Fibroblast of the aortic adventitia (primary cell): ENCODE measurements at regions not wholly inside any gene's neighbourhood (a gene's known extent, or its start where the extent isn't known, plus 50 kb on each side); places are given as distances from the start of the nearest gene placed in this dataset.
"Not testable (repeated sequence)": the region's sequence is repeated elsewhere in the genome, so short reads cannot be mapped to it uniquely, and the experiment has no call there.

Source experiments
- DNase-seq: peaks from one replicate; pipeline ENCODE4 v3.0.0-alpha.2; 2010; ENCODE audit warnings: low read depth
- H3K4me3 ChIP-seq: 2 replicates; pipeline ENCODE4 v1.5.1; 2011; ENCODE audit warnings: low read depth, mild to moderate bottlenecking, control low read depth, low read length, moderate library complexity
- TF ChIP-seq, protein P1 (sequence below): IDR thresholded peaks from 2 replicates; pipeline ENCODE4 v1.5.1; 2011; ENCODE audit warnings: mild to moderate bottlenecking, low read length, control low read depth, inconsistent platforms; ENCODE audit not compliant: insufficient read depth

DNA sequence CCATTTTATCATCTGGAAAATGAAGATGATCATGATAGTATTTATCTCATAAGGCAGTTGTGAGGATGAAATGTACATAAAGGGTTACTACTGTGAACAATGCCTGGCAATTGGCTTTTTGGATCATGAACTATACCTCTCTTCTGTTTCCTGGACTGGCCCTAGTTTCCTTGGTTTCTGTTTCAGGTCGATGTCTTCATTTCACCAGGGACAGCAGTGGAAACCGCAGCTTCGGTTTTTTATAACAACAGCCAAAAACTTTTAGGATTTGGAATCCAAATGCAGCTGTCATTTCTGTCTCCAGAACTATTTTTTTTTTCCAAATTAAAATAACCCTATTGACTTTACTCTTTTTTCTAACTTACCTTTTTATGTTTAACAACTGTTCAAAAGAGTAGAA is 425.1 kb downstream of the RND3 start:
- H3K4me3 ChIP-seq: no peak overlapping the region
- peak; percentile 74 for DNase-seq
- TF ChIP-seq, protein P1, sequence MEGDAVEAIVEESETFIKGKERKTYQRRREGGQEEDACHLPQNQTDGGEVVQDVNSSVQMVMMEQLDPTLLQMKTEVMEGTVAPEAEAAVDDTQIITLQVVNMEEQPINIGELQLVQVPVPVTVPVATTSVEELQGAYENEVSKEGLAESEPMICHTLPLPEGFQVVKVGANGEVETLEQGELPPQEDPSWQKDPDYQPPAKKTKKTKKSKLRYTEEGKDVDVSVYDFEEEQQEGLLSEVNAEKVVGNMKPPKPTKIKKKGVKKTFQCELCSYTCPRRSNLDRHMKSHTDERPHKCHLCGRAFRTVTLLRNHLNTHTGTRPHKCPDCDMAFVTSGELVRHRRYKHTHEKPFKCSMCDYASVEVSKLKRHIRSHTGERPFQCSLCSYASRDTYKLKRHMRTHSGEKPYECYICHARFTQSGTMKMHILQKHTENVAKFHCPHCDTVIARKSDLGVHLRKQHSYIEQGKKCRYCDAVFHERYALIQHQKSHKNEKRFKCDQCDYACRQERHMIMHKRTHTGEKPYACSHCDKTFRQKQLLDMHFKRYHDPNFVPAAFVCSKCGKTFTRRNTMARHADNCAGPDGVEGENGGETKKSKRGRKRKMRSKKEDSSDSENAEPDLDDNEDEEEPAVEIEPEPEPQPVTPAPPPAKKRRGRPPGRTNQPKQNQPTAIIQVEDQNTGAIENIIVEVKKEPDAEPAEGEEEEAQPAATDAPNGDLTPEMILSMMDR: peak; percentile 8

DNA sequence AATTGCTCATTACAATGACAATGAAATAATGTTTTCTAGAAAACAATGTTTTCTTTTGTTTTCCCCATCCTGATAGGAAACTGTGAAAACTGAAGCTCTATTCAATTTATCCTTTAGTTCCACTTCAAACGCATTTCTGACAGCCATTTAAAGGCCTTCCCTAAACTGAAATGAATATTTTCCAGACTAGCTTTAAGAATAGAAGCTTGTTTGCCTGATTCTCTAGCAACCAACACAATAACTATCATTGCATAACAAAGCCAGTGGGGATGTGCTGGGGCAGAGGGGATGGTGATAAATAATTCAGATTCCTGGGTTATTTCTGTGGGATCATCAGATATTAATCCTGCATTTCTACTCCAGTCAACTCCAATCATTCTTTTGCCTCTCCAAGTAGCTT is 427.1 kb downstream of the RND3 start:
- TF ChIP-seq, protein P1: no peak
- H3K4me3 ChIP-seq: no peak overlapping the region
- peak; percentile 19 for DNase-seq

DNA sequence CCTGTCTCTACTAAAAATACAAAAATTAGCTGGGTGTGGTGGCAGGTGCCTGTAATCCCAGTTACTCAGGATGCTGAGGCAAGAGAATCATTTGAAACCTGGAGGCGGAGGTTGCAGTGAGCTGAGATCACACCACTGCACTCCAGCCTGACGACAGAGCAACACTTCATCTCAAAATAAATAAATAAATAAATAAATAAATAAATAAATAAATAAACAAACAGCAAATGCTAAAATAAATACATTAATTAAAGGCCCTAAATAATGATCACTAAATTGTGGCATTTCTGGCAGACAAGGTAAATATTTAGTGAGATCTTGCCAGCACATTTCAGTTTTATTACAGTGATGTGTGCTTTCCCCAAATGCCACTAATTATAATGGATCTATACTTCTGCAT is 427.8 kb downstream of the RND3 start:
- not testable (repeated sequence) for H3K4me3 ChIP-seq, DNase-seq

DNA sequence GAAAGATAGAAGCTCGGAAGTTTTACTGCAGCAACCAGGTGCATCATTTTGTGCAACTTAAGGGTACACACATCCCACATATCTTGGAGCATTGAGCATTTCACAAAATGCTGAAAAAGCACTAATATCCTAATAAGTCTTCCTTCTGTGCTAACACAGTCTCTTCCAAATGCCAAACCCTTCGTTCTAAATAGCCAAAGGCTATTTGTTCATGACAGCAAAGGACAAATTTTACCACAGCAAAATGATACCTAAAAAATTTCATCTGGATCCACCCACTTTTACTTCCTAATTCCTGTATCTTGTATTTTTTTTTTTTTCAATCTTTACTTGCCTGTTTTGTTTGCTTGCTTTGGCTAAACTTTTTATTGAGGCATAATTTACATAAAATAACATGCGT is 435.0 kb downstream of the RND3 start:
- TF ChIP-seq, protein P1: no peak
- no peak for DNase-seq
- no peak overlapping the region for H3K4me3 ChIP-seq

DNA sequence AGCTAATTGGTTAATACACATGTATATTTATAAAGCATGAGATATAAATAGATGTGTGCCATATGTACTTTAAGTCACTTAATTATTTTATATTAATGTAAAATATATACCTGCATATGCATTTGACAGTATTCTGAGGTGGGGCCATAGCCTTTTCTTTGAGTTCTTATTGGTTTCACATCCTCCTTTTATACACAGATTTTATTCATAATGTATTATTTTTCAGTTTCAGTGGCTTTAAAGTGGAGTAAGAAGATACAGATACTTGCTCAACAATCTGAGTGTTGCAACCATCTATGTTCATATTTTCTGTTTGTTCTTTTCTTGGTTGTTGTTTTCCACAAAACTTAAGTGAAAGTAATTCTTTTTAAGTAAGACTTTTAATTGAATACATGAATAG is 436.5 kb downstream of the RND3 start:
- TF ChIP-seq, protein P1: no peak
- no peak overlapping the region for H3K4me3 ChIP-seq
- DNase-seq: no peak

DNA sequence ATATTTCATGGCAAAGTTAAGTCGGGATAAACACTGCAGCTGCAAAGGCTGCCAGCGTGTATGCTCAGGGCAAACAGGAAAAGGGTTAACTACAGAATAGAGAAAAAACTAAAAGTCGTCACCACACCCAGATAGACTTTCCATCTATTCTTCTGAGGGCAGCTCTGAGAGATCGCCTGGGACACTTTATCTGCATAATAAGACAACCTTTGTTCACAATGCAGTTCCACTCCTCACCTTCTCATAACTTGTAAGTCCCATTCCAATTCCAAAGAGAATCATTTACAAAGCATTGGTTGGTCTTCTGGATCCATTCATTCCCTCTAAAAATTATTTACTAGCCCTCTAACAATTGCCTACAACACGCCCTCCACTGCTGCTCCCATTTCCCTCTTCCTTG is 437.4 kb downstream of the RND3 start:
- TF ChIP-seq, protein P1: no peak
- no peak overlapping the region for H3K4me3 ChIP-seq
- no peak for DNase-seq

DNA sequence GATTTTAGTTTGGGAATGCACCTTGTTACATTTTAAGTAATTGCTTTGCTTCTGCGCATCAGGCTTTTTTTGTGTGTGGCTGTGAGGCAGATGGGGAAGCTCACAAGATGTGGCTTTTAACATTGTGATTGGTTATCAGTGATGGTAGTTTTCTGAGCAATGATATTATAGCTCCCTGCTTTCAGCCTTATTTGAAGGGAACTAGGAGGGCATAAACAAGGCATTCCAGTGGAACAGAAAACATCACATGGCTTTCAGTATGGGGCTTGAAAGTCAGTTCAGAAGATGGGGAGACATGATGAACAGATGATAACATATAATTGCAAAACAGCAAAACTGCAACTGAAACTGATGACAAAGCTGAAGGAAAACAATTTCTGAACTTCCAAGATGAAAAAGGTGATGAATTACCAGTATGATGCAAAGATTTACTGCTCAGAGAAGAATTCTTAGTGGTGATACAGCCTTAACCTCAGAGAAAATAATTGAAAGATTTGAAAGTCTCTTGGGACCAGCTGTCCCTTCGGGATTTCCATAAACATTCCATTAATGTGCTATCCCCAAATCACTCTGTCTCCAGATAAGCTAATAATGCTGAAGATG is 439.7 kb downstream of the RND3 start:
- TF ChIP-seq, protein P1: no peak
- H3K4me3 ChIP-seq: no peak overlapping the region
- peak; percentile 3 for DNase-seq

DNA sequence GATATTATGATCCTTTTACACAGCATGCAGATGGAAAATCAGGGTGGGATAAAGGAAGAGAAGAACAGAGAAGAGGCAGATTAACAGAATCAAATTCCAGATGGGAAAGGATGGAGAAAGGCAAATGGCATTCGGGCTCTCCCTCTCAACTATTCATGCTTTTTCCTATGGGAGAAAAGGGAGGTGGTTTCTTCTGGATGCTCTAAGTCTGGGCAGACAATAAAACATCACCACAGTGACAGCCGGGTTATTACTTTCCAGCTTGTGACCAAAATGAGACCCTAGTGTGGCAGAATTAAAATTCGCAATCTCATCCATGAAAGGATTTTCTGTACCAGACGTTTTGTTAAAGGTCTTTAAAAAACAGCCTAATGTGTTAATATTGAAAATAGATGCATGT is 440.7 kb downstream of the RND3 start:
- no peak for DNase-seq
- TF ChIP-seq, protein P1: no peak
- no peak overlapping the region for H3K4me3 ChIP-seq
